Urothelium cell line (cell line): ENCODE measurements at regions not wholly inside any gene's neighbourhood (a gene's known extent, or its start where the extent isn't known, plus 50 kb on each side); places are given as distances from the start of the nearest gene placed in this dataset.

ENCODE experiments used
- DNase-seq: peaks from one replicate; pipeline ENCODE4 v3.0.0; 2011; ENCODE audit warnings: low spot score, mixed read lengths
- FAIRE-seq: peaks from 2 replicates; lab custom pipeline; 2011; peaks lifted over from hg19 to GRCh38; lab: Jason Lieb, UNC

DNA sequence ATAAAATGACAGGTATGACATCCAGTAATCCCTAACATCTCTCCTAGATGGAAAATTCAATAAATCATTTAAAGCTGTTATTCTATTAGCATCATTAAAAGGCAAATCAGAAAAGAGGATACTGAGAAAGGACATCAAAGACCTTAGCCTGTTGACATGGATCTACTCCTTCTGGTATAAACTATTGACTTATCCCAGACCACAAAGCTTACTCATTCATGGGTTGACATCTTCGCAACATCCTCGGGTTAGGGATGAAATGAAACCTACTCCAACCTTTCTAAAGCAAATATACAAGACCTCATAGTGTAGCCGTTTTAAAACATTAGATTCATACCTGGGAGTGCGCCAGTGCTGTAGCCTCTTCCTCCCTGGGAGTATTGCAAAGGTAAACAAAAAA lies 191.5 kb upstream of the BTG1 start:
- DNase-seq (no peak), FAIRE-seq (no peak)

DNA sequence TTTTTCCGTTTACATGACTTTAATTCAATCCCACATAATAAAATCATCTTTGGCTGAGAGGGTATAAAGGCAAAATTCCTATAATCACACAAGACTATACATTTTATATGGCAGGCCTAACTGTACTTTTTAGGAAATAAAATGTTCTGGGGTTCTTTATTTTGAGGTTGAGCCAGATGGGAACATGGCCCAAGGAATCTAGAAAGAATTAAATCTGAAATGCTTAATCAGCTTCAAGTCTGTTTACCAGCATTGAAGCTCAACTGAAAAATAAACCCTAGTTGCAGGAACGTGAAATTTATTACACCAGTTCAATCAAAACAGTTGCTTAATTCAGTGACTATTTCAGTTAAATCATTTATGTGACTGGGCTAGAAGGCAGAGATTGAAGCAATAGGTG lies 191.0 kb upstream of the BTG1 start:
- DNase-seq (no peak), FAIRE-seq (no peak)

DNA sequence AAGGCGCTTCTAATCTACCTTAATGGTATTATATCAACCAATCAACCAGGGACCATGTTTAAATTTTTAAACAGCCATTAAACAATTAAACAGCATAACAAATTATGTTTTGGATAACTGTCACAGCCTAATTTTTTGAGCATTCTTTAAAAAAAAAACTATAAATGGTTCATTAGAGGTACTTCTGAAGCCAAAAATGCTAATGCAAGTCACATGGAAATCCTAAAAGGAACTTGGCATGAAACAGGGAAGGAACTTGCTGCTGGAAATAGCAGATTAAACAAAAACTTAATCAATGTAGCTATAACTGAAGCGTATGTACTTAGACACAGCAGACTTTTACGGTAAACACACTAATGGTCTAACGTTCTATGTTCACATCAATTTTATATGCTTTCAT lies 190.2 kb upstream of the BTG1 start:
- DNase-seq (no peak), FAIRE-seq (no peak)

DNA sequence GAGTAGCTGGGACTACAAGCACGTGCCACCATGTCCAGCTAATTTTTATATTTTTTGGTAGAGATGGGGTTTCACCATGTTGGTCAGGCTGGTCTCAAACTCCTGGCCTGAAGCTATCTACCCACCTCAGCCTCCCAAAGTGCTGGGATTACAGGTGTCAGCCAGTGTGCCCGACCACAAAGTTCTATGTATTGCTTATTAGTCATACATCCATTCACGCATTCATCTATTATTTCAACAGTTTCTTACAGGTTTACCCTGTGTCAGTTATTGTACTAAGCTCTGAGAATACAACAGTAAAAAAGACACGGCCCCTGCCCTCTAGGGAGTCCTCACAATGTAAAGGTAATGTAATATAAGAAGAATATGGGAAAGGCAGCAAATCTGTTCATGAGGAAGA lies 188.9 kb upstream of the BTG1 start:
- no peak for DNase-seq
- FAIRE-seq, result no peak

DNA sequence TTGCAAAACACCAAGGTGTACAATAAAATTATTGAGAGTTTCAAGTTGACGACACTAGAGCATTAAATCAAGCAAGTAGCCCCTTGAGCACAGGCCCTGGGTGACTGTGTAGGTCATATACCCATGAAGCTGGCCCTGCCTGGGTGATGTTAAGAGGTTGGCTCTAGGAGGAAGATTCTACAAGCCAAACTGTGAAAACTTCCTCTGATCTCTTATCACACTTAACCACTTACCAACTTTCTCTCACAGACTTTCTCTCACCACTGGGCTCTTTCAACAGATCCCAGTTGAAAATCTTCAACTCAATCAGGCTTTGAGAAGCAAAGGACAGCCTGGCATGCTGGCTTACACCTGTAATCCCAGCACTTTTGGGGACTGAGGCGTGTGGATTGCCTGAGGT lies 186.9 kb upstream of the BTG1 start:
- FAIRE-seq (no peak), DNase-seq (no peak)

DNA sequence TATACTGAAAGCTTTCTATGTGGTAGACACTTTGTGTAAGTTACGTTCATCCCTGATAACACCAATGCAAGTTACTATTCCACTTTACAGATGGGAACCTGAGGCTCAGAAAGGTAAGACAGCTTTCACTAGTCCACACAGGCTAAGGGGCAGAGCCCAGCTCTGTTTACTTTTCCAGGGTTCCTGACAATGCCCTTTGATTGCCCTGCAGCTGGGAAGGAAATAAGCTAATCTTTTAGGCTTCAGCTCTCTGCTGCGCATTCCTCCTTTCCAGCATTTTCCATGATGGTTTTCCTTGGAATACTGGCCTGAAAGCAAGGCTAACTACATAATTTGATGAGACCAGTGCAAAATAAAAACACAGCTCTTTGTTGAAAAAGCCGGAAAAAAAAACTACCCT lies 185.7 kb upstream of the BTG1 start:
- FAIRE-seq, result no peak
- DNase-seq, result no peak

DNA sequence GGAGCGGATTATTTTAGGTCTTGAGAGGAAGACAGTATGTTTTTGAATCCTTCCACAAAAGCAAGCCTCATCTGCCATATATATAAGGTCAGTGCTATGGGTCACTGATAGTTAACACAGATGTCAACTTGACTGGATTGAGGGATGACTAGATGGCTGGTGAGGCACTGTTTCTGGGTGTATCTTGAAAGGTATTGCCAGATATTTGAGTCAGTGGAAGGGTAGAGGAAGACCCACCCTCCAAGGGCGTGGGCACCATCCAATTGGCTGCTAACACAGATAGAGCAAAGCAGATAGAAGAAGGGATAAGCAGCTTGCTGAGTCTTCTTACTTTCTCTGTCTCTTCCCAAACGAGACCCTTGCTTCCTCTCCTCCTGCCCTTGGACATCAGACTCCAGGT lies 185.0 kb upstream of the BTG1 start:
- FAIRE-seq, result no peak
- no peak for DNase-seq

DNA sequence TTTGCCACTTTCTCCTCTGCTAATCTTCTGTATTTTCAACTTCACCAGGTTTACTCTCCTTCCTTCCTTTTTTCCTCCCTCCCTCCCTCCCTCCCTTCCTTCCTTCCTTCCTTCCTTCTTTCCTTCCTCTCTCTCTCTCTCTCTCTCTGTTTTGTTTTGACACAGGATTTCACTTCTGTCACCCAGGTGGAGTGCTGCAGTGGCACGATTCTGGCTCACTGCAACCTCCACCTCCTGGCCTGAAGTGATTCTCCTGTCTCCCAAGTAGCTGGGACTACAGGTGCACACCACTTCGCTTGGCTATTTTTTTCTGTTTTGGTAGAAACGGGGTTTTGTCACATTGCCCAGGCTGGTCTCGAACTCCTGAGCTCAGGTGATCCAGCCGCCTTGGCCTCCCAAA lies 181.2 kb upstream of the BTG1 start:
- no peak for FAIRE-seq

DNA sequence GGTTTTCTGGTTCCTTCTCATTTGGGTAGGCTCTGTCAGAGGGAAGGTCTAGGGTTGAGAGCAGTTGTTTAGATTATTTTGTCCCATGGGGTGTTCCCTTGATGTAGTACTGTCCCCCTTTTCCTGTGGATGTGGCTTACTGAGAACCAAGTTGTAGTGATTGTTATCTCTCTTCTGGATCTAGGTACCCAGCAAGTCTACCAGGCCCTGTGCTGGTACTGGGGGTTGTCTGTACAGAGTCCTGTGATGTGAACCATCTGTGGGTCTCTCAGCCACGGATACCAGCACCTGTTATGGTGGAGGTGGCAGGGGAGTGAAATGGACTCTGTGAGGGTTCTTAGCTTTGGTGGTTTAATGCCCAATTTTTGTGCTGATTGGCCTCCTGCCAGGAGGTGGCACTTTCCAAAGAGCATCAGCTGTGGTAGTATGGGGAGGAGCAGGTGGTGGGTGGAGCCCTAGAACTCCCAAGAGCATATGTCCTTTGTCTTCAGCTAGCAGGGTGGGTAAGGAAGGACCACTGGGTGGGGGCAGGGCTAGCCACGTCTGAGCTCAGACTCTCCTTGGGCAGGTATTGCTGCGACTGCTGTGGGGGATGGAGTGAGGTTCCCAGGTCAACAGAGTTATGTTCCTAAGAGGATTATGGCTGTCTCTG lies 179.3 kb upstream of the BTG1 start:
- no peak for FAIRE-seq
- DNase-seq, result no peak

More for the DNA sequence above, 181.2 kb upstream of the BTG1 start:
- DNase-seq, result no peak

DNA sequence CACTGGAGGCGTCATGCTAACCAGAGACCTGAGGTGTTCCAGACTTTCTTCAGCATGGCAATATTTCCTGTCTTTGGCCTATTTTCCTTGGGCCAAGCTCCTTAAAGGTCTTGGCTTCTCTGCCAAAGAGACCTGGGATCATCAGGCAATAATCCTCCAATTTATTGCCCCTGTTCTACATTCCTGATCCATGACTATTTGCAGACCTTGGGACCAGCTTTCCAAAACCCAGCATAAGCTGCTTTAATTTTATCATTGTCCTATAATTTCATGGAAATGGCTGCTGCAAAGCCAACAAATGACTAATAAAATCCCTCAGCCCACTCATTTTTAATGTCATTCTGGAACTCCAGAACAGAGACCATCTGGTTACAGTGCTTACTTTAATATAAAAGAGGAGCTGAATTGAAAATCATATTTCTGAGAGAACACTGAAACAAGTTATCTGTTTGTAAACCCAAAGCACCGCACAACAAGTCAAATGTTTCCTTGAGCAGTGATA lies 166.9 kb upstream of the BTG1 start:
- FAIRE-seq, result no peak
- DNase-seq, result no peak

DNA sequence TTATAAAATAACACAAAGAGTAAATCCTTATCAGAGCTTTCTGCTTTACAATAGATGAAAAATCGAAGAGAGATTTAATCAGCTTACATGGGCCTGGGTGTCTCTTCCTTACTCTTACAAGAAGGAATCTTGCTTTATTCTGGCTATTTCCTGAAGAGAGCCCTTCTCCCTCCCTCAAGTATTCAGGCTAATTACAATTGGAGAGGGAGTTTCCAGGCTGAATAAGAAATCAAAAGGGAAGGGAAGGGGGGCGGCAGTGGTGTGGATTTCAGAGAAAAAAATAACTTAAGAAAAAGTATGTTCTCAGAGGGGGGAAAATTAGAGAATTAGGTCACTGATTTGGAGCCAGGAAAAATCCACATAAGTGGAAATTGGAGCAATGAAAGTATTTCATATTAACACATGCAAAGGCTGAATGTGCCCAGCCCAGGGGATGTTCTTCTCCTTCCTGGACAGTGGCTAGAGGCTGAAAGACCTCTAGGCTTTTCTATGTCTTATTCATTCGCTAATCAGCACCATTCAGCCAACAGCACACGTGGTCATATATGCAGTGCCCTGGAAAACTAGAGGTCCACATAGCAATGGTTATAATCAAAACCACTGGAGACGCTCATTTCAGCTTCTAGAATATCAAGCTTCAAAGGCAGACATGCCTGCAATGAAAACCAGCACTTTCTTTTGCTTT lies 158.9 kb upstream of the BTG1 start:
- DNase-seq, result no peak
- no peak for FAIRE-seq

DNA sequence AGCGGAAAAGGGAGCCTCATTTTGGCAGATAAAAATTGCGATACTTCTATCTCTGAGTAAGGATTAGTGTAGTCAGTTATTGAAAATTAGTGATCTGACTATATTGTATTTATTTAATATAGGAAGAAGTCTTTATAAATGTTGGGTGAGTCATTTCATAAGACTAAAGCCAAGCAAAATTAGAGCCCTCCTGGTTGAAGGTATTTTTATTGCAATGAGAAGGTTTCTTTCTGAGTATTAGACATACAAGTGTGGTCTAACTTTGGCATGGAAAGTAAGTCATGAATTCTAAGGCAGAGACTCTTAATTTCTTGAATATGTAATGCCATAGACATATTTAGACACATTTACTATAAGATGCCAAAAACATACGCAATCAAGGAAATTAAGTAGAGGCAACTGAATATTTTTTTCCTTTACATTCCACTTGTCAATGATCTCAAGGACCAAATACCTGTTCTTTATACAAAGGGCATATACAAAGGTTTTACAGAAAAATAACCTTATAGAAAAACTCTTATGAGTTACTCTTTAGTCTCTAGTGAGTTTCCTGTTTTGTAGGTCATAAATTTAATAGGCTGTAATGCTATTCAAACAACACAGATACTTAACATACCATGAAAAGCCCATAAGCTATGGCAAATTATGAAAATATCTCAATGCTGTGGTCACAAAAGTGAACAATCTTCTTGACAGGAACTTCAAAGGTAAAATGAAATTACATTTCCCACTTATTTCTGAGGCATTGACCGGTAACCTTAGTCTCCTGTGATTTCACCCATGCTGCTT lies 156.6 kb upstream of the BTG1 start:
- FAIRE-seq, result no peak
- no peak for DNase-seq

DNA sequence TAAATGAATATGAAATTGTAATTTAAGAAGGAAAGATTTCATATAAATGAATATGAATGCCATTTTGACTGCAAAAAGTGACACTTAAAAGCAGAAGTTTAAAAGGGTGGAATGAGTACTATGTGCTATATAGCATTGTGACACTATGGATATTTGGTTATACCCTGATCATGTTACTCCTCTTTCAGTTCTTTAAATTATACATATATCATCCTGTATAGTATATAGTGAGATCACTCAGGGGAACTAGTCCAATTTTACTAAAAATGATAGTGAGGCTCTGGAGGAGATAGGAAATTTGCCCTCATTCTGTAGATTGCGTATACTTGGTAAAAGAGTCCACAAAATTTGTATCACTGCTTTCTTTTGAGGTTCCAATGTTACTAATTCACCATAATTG lies 155.7 kb upstream of the BTG1 start:
- no peak for FAIRE-seq
- no peak for DNase-seq

DNA sequence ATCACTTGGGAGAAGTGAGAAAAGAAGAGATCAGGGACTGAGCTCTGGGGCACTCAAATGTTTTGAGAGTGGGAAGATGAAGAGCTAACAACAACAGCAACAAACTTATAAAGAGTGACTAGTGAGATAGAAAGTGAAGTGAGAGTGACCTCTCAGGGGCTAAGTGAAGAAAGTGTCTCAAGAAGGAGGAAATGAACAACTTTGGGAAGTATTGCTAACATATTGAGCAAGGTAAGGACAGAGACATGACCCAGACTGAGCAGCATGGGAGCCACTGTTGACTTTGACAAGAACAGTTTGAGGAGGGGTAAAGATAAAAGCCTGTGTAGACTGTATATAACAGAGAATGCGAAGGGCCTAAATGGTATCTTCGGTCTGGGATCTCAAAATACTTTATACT lies 155.1 kb upstream of the BTG1 start:
- FAIRE-seq, result no peak

DNA sequence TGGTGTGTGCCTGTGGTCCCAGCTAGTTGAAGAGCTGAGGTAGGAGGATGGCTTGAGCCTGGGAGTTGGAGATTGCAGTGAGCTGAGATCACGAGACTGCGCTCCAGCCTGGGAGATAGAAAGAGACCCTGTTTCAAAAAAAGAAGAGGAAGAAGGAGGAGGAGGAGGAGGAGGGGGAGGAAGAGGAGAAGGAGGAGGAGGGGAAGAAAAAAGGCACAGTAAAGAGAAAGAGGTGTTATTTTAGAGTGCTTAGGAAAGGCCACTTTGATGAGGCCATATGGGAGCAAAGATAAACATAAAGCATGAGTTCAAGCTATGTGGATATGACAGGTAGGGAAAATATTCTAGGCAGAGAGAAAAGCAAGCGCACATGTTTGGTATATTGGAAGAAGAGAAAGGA lies 154.1 kb upstream of the BTG1 start:
- DNase-seq (no peak), FAIRE-seq (no peak)

More for the DNA sequence above, 155.1 kb upstream of the BTG1 start:
- DNase-seq, result no peak

DNA sequence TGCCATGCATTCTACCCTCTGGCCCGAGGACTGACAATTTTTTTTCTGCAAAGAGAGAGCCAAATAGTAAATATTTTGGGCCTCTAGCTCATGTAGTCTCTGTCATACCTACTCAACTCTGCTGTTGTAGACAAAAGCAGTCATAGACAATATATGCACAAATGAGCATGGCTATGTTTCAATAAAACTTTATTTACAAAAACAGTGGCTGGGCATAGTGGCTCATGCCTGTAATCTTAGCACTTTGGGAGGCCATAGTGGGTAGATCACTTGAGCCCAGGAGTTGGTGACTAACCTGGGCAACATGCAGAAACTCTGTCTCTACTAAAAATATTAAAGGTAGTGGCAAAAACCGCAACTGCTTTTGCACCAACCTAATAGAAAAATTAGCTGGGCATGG lies 153.7 kb upstream of the BTG1 start:
- no peak for DNase-seq
- FAIRE-seq, result no peak

DNA sequence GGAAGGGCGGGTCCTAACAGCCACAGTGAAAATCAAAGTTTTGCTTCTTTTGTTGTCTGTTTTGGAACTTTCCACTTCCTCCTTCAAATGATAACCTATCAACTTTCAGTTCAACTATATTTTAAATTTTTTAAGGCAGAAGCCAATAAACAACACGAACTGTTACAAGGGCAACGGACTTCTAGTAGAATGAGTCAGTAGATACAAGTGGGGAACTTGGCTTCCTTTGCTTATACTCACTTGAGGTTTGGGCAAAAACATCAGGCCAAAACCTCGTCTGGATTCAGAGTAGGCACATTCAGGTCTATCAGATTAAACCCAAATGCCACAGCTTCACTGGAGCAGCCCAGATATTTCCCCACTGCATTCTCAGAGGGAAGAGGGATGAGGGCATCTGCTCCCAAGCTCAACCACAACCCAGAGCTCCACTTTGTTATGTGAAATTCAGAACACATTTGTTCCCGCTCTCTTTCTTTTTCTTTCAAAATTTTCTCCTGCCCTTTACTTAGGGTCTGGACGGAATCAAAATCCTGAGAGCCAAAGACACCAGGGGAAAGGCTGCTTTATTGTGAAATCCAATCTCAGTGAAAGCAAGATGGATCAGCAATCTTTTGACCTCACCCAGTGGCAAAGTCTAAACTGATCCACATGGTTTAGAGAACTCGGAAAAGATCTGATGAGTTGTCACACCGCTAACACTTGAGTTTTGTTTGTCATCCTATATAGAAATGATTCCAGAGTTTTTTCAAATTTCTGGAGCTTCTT lies 152.5 kb upstream of the BTG1 start:
- FAIRE-seq, result no peak

DNA sequence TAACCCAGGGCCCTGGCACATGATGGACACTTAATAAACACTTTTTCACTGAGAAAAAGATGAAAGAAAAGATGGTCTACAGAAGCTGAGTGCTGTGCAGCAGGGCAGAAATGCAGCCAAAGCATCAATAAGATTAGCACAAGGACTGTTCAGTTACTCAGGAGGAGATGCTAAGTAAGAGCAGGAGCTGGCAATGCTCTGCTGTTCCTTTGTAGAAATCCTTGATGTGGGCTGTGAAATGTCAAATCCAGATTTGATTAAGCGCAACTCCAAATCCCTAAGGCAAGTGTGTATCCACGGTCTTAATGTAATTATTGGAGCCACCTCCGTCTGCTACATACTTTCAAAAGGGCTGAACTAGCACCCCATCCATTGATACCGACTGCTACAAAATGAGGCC lies 151.8 kb upstream of the BTG1 start:
- no peak for FAIRE-seq
- DNase-seq, result no peak

More for the DNA sequence above, 152.5 kb upstream of the BTG1 start:
- DNase-seq, result no peak

DNA sequence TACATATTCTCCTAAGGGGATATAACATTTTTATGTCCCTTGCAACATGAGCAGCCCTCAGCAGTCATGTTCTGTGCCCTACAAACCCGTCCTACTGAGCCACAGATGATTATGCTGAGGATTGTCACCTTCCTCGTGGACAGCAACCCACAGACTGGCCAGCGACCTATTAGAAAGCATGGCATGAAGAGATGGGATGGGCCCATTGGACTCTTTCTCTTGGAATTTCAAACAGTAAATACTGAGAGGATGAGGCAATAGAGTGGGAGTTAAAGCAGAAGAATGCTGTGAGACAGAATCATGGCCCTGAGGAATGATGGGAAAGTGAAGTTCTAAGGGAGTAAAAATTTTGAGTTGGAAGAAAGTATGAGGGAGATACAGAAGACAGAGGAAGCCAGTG lies 149.9 kb upstream of the BTG1 start:
- FAIRE-seq, result no peak
- DNase-seq, result no peak

DNA sequence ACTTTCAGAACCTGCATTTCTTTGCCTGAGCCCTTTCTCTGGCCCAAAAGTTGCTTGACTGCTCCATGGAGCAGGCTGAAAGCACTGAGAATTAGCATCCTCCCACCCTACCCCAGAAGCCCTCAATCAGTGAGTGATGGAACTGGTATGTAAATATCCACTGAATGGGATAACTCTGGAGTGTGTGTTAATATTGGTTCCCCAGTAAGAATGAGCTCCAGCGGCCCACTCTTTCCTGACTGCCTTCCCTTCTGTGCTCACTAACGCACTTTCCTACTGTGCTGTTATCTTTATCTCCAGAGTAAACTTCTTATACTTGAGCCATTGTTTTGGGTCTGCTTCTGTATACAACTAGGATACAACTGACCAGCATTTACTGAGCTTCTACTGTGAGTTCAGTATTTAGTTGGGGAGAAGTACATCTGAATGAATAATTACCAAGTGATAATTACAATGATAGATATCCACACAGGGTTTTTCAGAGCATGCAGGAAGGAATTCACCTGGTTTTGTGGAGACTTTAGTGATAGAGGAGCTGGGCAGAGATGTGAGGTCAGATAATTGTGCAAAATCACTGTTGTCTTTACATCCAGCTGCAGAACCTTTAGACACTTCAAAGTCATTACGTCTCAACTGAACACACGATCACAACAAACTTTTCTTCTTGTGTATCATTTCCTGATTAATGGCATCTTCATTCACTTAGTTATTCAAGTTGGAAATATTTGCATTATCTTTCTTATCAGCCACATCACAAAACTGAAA lies 149.2 kb upstream of the BTG1 start:
- FAIRE-seq, result no peak
- DNase-seq, result no peak
